Gastroesophageal sphincter (tissue), 4 donors: ENCODE measurements at regions not wholly inside any gene's neighbourhood (a gene's known extent, or its start where the extent isn't known, plus 50 kb on each side); places are given as distances from the start of the nearest gene placed in this dataset.

ENCODE experiments used
- ATAC-seq: fragments of 150-250 bp; one replicate; pipeline ENCODE4 v1.9.1; 2016; ENCODE audit warnings: mild to moderate bottlenecking, moderate library complexity
- H3K27ac ChIP-seq, 4 donors: fragments of 200-600 bp; sonication (generic) in 3 of 4; 1 replicate in 3 of 4; 2 replicates in 1 of 4; pipeline ENCODE4 v1.5.1; 2016 to 2019
- H3K27me3 ChIP-seq: fragments of 200-600 bp; sonication (generic); one replicate; pipeline ENCODE4 v1.5.1; 2019
- H3K36me3 ChIP-seq, 2 donors: fragments of 200-600 bp; sonication (generic); one replicate each; pipeline ENCODE4 v1.5.1; 2019; ENCODE audit warnings: control low read depth in 1 of 2
- H3K4me1 ChIP-seq, 3 donors: fragments of 200-600 bp; sonication (generic); 1 replicate in 2 of 3; 2 replicates in 1 of 3; pipeline ENCODE4 v1.5.1; 2016 to 2019; ENCODE audit warnings: control low read depth in 2 of 3
- H3K4me3 ChIP-seq, 2 donors: fragments of 200-600 bp; sonication (generic); one replicate each; pipeline ENCODE4 v1.5.1; 2019; ENCODE audit warnings: mild to moderate bottlenecking in 1 of 2, moderate library complexity in 1 of 2
- H3K9me3 ChIP-seq, 3 donors: fragments of 200-600 bp; sonication (generic); one replicate each; pipeline ENCODE4 v1.5.1; 2017 to 2019; ENCODE audit warnings: control low read depth in 2 of 3
- CTCF ChIP-seq, 4 experiments: fragments of 200-600 bp in 2 of 4; fragments of 450-650 bp in 2 of 4; sonication (generic) in 1 of 4; IDR thresholded peaks; one replicate each; pipeline ENCODE4 v1.5.1; 2017 to 2019; ENCODE audit warnings: antibody characterized with exemption in 4 of 4, mild to moderate bottlenecking in 2 of 4, moderate library complexity in 2 of 4
- EP300 ChIP-seq: sonication (generic); formaldehyde crosslinking; IDR thresholded peaks from one replicate; pipeline ENCODE4 v1.6.1; 2017; ENCODE audit warnings: antibody characterized with exemption, mild to moderate bottlenecking
- POLR2A ChIP-seq, 2 donors: fragments of 450-650 bp; IDR thresholded peaks; one replicate each; pipeline ENCODE4 v1.6.1; 2017; ENCODE audit warnings: antibody characterized with exemption in 2 of 2, mild to moderate bottlenecking in 2 of 2, moderate library complexity in 1 of 2
- POLR2AphosphoS5 ChIP-seq: sonication (generic); formaldehyde crosslinking; IDR thresholded peaks from one replicate; pipeline ENCODE4 v1.6.1; 2017; ENCODE audit warnings: antibody characterized with exemption
- WGBS, 2 donors: methylation state at CpG; one replicate each; pipeline ENCODE4 v1.1.5; 2018; ENCODE audit warnings: low coverage in 1 of 2; 5-methylcytosine and 5-hydroxymethylcytosine counted together

GRCh38 chr13:68995972-68996667 lies 1111.5 kb upstream of the ATXN8OS start:
- no peaks in the 10 kb centered on the region for H3K27me3 ChIP-seq

GRCh38 chr13:68993154-68993553 lies 1114.5 kb upstream of the ATXN8OS start:
- Histone ChIP-seq H3K36me3 (no peaks in the 10 kb centered on the region), H3K4me3 (no peak overlapping the region), H3K9me3 (no peaks in the 10 kb centered on the region), H3K27ac (no peak overlapping the region), H3K4me1 (no peaks in the 10 kb centered on the region), H3K27me3 (no peaks in the 10 kb centered on the region)
- TF ChIP-seq EP300 (no peak), POLR2A (IDR thresholded peaks at IDR 0.05) (no peak), POLR2AphosphoS5 (no peak), CTCF (IDR thresholded peaks at IDR 0.05) (no peak)
- 76 to 85% methylated on average over 3 of the region's 3 CpGs for WGBS, 2 donors
- no peak for ATAC-seq

More at GRCh38 chr13:68995972-68996667, 1111.5 kb upstream of the ATXN8OS start:
- Histone ChIP-seq H3K9me3 (peaks cover 0 to 2% (median 0%) of the 10 kb centered on the region in 3 donors), H3K27ac (no peak overlapping the region), H3K36me3 (no peaks in the 10 kb centered on the region), H3K4me1 (no peaks in the 10 kb centered on the region), H3K4me3 (no peak overlapping the region)
- no peak for TF ChIP-seq POLR2A (IDR thresholded peaks at IDR 0.05)
- no peak for TF ChIP-seq CTCF (IDR thresholded peaks at IDR 0.05)
- no peak for TF ChIP-seq EP300
- no peak for TF ChIP-seq POLR2AphosphoS5
- 46 to 82% methylated on average over 3 of the region's 3 CpGs for WGBS, 2 donors
- ATAC-seq: no peak

GRCh38 chr13:68988176-68988575 lies 1119.5 kb upstream of the ATXN8OS start:
- Histone ChIP-seq H3K36me3 (no peaks in the 10 kb centered on the region), H3K9me3 (peaks cover 0 to 5% (median 0%) of the 10 kb centered on the region in 3 donors), H3K4me1 (no peaks in the 10 kb centered on the region), H3K27me3 (no peaks in the 10 kb centered on the region), H3K4me3 (no peak overlapping the region), H3K27ac (no peak overlapping the region)
- 78 to 80% methylated on average over 8 to 9 of the region's 11 CpGs for WGBS, 2 donors
- no peak for ATAC-seq
- TF ChIP-seq POLR2A (IDR thresholded peaks at IDR 0.05) (no peak), EP300 (no peak), CTCF (IDR thresholded peaks at IDR 0.05) (no peak), POLR2AphosphoS5 (no peak)

- Histone ChIP-seq H3K27ac (no peak overlapping the region), H3K9me3 (peaks cover 0 to 5% (median 0%) of the 10 kb centered on the region in 3 donors), H3K36me3 (no peaks in the 10 kb centered on the region), H3K27me3 (no peaks in the 10 kb centered on the region), H3K4me1 (no peaks in the 10 kb centered on the region), H3K4me3 (no peak overlapping the region)
- WGBS, 2 donors: 87 to 95% methylated on average over 3 to 13 of the region's 13 CpGs
- TF ChIP-seq CTCF (IDR thresholded peaks at IDR 0.05) (no peak), POLR2AphosphoS5 (no peak), EP300 (no peak), POLR2A (IDR thresholded peaks at IDR 0.05) (no peak)
- ATAC-seq: no peak
Measured at GRCh38 chr13:68987585-68987984, 1120.0 kb upstream of the ATXN8OS start.

- no peak overlapping the region for H3K4me3 ChIP-seq
- H3K9me3 ChIP-seq: peaks cover 0 to 5% (median 0%) of the 10 kb centered on the region in 3 donors
- WGBS, 2 donors: 95 to 100% methylated on average over 7 to 12 of the region's 37 CpGs
- H3K36me3 ChIP-seq: no peaks in the 10 kb centered on the region
- ATAC-seq: no peak
- no peak overlapping the region for H3K27ac ChIP-seq
- TF ChIP-seq POLR2A (IDR thresholded peaks at IDR 0.05): no peak
- TF ChIP-seq EP300: no peak
- no peak for TF ChIP-seq CTCF (IDR thresholded peaks at IDR 0.05)
- no peak for TF ChIP-seq POLR2AphosphoS5
- no peaks in the 10 kb centered on the region for H3K27me3 ChIP-seq
- no peaks in the 10 kb centered on the region for H3K4me1 ChIP-seq
Measured at GRCh38 chr13:68984688-68985319, 1122.8 kb upstream of the ATXN8OS start.
